ENCODE measurements at regions not wholly inside any gene's neighbourhood (a gene's known extent, or its start where the extent isn't known, plus 50 kb on each side); places are given as distances from the start of the nearest gene placed in this dataset.

GRCh38 chr6:163985040-163985439, 570.5 kb downstream of the QKI start:
- H3K27ac Mint-ChIP-seq = no peak overlapping the region
- ATAC-seq = no peak
- H3K4me1 Mint-ChIP-seq = peaks cover 6% of the 10 kb centered on the region

GRCh38 chr6:163984124-163984936, 569.8 kb downstream of the QKI start:
- Mint-ChIP-seq H3K4me3 (no peak overlapping the region), H3K9me3 (no peaks in the 10 kb centered on the region), H3K4me1 (peaks cover 6% of the 10 kb centered on the region), H3K27me3 (peaks cover 2% of the 10 kb centered on the region), H3K36me3 (ENCODE audit: low read depth) (no peaks in the 10 kb centered on the region), H3K27ac (no peak overlapping the region)
- peak; percentile 20 for ATAC-seq
- DNase-seq = no peak

More at GRCh38 chr6:163985040-163985439, 570.5 kb downstream of the QKI start:
- DNase-seq = no peak
- Mint-ChIP-seq H3K36me3 (ENCODE audit: low read depth) (no peaks in the 10 kb centered on the region), H3K4me3 (no peak overlapping the region), H3K9me3 (no peaks in the 10 kb centered on the region), H3K27me3 (peaks cover 2% of the 10 kb centered on the region)

GRCh38 chr6:163983679-163984078, 569.2 kb downstream of the QKI start:
- Mint-ChIP-seq H3K27ac (no peak overlapping the region), H3K4me1 (peaks cover 6% of the 10 kb centered on the region), H3K4me3 (no peak overlapping the region), H3K36me3 (ENCODE audit: low read depth) (no peaks in the 10 kb centered on the region), H3K9me3 (peaks cover 2% of the 10 kb centered on the region), H3K27me3 (peaks cover 2% of the 10 kb centered on the region)
- no peak for DNase-seq
- ATAC-seq = no peak

GRCh38 chr6:163974322-163974721, 559.8 kb downstream of the QKI start:
- H3K27me3 Mint-ChIP-seq = peaks cover 2% of the 10 kb centered on the region
- peaks cover 4% of the 10 kb centered on the region for H3K9me3 Mint-ChIP-seq
- H3K4me3 Mint-ChIP-seq = no peak overlapping the region
- no peak for DNase-seq
- ATAC-seq = no peak
- H3K4me1 Mint-ChIP-seq = no peaks in the 10 kb centered on the region
- no peak overlapping the region for H3K27ac Mint-ChIP-seq
- no peaks in the 10 kb centered on the region for H3K36me3 Mint-ChIP-seq (ENCODE audit: low read depth)

- Mint-ChIP-seq H3K9me3 (no peaks in the 10 kb centered on the region), H3K27ac (no peak overlapping the region), H3K36me3 (ENCODE audit: low read depth) (no peaks in the 10 kb centered on the region), H3K4me1 (no peaks in the 10 kb centered on the region), H3K4me3 (no peak overlapping the region), H3K27me3 (peaks cover 4% of the 10 kb centered on the region)
- no peak for ATAC-seq
- no peak for DNase-seq
Measured at GRCh38 chr6:163971841-163972838, 557.6 kb downstream of the QKI start.

GRCh38 chr6:163970846-163971564, 556.5 kb downstream of the QKI start:
- Mint-ChIP-seq H3K27me3 (peaks cover 7% of the 10 kb centered on the region), H3K27ac (no peak overlapping the region), H3K4me1 (no peaks in the 10 kb centered on the region), H3K4me3 (no peak overlapping the region), H3K9me3 (no peaks in the 10 kb centered on the region), H3K36me3 (ENCODE audit: low read depth) (no peaks in the 10 kb centered on the region)
- DNase-seq (no peak), ATAC-seq (no peak)

- Mint-ChIP-seq H3K36me3 (ENCODE audit: low read depth) (no peaks in the 10 kb centered on the region), H3K4me3 (no peak overlapping the region), H3K9me3 (no peaks in the 10 kb centered on the region), H3K4me1 (no peaks in the 10 kb centered on the region), H3K27ac (no peak overlapping the region), H3K27me3 (peaks cover 7% of the 10 kb centered on the region)
- ATAC-seq (no peak), DNase-seq (no peak)
Measured at GRCh38 chr6:163965426-163966348, 551.2 kb downstream of the QKI start.

- DNase-seq (no peak), ATAC-seq (no peak)
- Mint-ChIP-seq H3K4me3 (no peak overlapping the region), H3K4me1 (no peaks in the 10 kb centered on the region), H3K36me3 (ENCODE audit: low read depth) (no peaks in the 10 kb centered on the region), H3K9me3 (no peaks in the 10 kb centered on the region), H3K27me3 (peaks cover 7% of the 10 kb centered on the region), H3K27ac (no peak overlapping the region)
Measured at GRCh38 chr6:163964789-163965188, 550.3 kb downstream of the QKI start.

- Mint-ChIP-seq H3K27me3 (peaks cover 4% of the 10 kb centered on the region), H3K9me3 (no peaks in the 10 kb centered on the region), H3K27ac (no peak overlapping the region), H3K4me1 (no peaks in the 10 kb centered on the region), H3K4me3 (no peak overlapping the region), H3K36me3 (ENCODE audit: low read depth) (no peaks in the 10 kb centered on the region)
- ATAC-seq (no peak), DNase-seq (no peak)
Measured at GRCh38 chr6:163963205-163964120, 548.9 kb downstream of the QKI start.

GRCh38 chr6:163962627-163963117, 548.2 kb downstream of the QKI start:
- H3K4me3 Mint-ChIP-seq = no peak overlapping the region
- ATAC-seq = no peak

GRCh38 chr6:163960128-163960527, 545.6 kb downstream of the QKI start:
- DNase-seq (no peak), ATAC-seq (no peak)
- Mint-ChIP-seq H3K4me3 (no peak overlapping the region), H3K27ac (no peak overlapping the region), H3K9me3 (no peaks in the 10 kb centered on the region), H3K4me1 (no peaks in the 10 kb centered on the region), H3K27me3 (peaks cover 16% of the 10 kb centered on the region), H3K36me3 (ENCODE audit: low read depth) (no peaks in the 10 kb centered on the region)

More at GRCh38 chr6:163962627-163963117, 548.2 kb downstream of the QKI start:
- no peak for DNase-seq
- H3K36me3 Mint-ChIP-seq (ENCODE audit: low read depth) = no peaks in the 10 kb centered on the region
- H3K9me3 Mint-ChIP-seq = no peaks in the 10 kb centered on the region
- H3K27ac Mint-ChIP-seq = no peak overlapping the region
- H3K4me1 Mint-ChIP-seq = no peaks in the 10 kb centered on the region
- H3K27me3 Mint-ChIP-seq = peaks cover 3% of the 10 kb centered on the region

GRCh38 chr6:163958646-163959045, 544.1 kb downstream of the QKI start:
- no peaks in the 10 kb centered on the region for H3K36me3 Mint-ChIP-seq (ENCODE audit: low read depth)
- no peak overlapping the region for H3K4me3 Mint-ChIP-seq
- ATAC-seq (no peak), DNase-seq (no peak)
- no peaks in the 10 kb centered on the region for H3K9me3 Mint-ChIP-seq
- H3K27ac Mint-ChIP-seq = no peak overlapping the region
- no peaks in the 10 kb centered on the region for H3K4me1 Mint-ChIP-seq
- peaks cover 24% of the 10 kb centered on the region for H3K27me3 Mint-ChIP-seq

Data from activated naive CD8-positive, alpha-beta T cell treated with anti-CD3 and anti-CD28 coated beads, Interleukin-2, amount 50 U/mL, for 24 hours (primary cell).